HG03097 (cell line): ENCODE measurements at regions not wholly inside any gene's neighbourhood (a gene's known extent, or its start where the extent isn't known, plus 50 kb on each side); places are given as distances from the start of the nearest gene placed in this dataset.

Experiments
- ATAC-seq: cut with Tn5 transposase; IDR thresholded peaks from one replicate; pipeline ENCODE4 v1.9.1; 2021; ENCODE audit not compliant: unreplicated experiment, low FRiP score

GRCh38 chr9:107112707-107113243, 170.3 kb upstream of the RAD23B start:
- peak; percentile 84 for ATAC-seq

DNA sequence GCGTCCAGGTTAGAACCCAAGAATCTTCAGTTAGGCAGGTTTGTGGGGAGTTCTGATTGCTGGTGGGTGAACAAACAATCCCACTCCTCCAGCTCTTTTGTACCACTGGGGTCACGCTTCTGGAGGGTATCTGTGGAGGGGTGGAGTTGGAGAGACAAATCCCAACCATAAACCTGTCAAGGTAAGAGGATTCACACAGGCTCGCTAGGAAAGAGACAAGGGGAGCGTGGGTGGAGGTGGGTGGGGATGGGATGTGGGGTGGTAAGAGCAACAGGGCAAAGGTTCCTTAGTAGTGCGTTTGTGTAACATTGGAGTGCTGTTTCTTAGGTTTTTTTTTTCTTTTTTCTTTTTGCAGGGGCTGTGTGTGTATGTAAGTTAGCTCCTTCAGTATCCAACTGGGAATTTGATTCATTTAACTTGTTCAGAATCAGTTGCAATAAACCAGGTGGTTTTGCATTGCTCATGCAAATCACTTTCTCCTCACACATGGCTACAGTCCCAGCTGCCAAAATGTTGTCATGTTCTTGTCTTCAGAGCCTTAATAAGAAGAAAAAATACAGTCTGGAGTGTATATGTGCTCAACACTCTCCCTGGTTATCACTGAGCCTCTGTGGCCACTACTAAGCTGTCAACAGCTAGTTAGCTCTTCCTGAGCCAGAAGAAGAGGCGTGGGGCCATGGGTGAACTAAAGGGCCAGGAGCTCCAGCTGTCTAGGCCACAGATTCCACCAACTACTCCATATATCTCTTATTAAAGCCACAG, 164.0 kb upstream of the RAD23B start:
- no peak for ATAC-seq

DNA sequence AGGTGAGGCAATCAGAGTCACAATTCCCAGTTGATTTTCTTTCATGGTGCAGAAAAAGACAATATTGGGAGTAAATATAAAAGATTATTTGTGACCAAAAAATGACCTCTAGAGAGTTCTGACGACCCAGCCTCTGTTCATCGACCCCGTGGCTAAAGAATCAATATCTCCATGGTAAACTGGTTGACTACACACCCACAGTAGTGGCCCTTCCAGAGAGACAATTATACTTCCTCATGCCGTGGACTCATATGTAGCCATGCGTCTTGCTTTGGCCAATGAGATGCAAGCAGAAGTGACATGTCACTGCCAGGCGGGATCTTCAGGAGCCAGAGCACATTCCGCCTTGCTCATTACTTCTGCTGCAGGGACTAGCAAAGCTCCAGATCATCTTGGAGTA, 163.3 kb upstream of the RAD23B start:
- ATAC-seq = no peak

DNA sequence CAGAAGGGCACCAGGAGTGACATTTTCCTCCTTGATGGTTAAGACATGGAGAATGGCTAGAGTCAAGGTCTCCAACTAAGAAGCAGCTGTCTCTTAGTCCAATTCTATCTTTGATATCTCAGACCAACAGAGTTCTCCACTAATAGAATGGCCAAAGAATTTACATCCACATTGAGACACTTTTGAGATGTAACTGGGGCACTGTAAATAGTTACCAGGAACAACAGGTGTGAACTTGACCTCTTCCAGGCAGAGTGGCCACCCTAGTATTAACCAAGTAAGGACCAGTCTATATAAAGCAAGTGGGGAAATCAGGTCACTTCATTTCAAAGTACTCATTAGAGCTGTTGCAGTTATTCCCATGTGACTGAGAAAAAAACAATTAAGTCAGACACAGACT, 159.7 kb upstream of the RAD23B start:
- no peak for ATAC-seq

DNA sequence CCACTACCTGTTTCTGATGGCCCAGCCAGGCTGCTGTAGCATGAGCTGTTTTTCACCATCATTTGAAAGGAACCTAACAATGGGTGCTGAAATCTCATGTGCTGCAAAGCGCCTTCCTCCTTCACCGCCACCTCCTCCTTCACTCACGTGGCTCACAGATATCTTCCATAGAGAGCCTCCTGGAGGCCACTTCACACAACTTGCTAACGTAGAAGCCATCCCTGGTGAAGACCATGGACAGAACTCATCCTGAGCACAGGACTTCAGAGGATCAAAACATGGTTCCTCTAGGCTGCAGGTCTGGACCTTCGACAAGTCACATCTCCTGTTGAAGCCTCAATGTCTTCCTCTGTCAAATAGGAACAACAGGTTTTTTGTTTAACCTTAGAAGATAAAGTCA, 155.5 kb upstream of the RAD23B start:
- no peak for ATAC-seq

- no peak for ATAC-seq
Measured at GRCh38 chr9:107131108-107131799, 151.8 kb upstream of the RAD23B start.

DNA sequence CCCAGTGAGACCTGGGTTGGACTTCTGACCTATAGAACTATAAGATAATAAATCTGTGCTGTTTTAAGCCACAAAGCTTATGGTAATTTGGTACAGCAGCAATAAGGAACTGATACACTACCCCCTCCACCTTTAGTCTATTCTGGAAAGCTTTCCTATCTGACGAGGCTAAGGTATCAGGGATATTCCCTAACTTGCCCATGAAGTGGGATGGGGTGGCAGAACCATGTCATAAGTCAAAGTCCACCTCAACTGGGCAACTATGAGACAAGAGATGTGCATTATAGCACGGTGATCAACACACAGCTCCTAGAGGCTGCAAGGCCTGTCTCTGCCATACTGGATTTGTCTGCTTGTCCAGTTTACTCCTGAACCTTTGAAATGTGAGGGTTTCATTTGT, 146.8 kb upstream of the RAD23B start:
- ATAC-seq = no peak

- ATAC-seq = no peak
Measured at GRCh38 chr9:107137495-107138202, 145.4 kb upstream of the RAD23B start.

DNA sequence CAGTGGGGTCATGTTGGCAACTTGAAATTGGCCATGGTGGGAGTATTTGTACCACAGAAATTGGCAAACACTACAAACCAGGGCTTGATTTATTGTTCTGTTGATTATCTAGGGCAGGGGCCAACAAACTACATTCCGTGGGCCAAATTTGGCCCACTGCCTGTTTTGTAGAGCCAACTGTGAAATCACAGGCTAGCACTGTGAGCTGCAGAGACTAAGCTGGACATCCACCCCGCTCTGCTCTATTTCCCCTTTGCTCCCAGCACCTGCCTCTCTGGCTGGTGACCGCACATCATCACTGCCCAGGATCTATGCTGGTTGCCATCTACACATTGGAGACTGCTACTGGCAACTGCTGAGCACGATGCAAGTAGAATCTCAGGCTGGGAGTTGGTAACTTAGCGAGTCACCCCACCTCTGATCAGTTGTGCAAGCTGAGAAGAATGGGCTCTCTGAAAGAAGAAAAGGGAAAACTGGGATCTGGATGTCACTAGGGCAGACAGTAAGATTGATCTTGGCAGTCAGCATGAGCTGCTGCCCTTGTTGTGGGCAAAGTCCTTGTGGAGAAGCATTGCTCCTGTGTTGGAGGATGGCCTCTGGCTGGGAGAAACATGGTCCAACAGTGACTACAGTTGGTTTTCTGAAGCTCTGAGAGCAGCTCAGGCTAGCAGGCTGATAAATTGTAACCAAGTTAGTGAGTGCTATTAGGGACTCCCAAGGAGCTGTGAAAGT, 144.7 kb upstream of the RAD23B start:
- no peak for ATAC-seq

DNA sequence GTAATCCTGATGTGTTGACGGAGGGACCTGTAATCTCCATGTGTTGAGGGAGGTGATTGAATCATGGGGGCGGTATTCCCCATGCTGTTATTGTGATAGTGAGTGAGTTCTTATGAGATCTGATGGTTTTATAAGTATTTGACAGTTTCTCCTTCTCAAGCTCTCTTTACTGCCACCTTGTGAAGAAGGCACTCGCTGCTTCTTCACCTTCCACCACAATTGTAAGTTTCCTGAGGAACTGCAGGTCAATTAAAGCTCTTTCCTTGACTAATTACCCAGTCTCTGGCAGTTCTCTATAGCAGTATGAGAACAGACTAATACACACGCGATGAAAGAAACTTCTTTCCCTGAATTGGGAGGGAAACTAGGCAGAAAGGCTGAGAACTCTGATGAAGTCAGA, 141.1 kb upstream of the RAD23B start:
- no peak for ATAC-seq

DNA sequence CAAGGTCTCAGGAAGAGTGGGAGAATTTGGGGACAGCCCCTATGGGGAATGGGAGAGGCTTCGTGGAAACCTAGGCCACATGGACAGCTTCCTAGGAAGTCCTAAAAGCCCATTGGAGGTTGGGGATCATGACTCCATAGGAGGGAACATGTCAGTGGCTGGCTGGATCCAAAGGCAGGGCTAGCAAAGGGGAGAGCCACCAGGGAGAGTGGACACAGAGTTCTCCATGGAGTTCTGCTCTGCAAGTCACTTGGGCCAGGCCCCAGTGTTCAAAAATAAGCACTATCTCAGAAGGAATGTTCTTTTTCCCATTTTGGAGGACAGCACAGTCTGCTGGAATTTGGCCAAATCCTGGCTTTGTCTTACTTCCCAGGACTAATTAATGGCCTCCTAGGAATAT, 140.6 kb upstream of the RAD23B start:
- no peak for ATAC-seq

DNA sequence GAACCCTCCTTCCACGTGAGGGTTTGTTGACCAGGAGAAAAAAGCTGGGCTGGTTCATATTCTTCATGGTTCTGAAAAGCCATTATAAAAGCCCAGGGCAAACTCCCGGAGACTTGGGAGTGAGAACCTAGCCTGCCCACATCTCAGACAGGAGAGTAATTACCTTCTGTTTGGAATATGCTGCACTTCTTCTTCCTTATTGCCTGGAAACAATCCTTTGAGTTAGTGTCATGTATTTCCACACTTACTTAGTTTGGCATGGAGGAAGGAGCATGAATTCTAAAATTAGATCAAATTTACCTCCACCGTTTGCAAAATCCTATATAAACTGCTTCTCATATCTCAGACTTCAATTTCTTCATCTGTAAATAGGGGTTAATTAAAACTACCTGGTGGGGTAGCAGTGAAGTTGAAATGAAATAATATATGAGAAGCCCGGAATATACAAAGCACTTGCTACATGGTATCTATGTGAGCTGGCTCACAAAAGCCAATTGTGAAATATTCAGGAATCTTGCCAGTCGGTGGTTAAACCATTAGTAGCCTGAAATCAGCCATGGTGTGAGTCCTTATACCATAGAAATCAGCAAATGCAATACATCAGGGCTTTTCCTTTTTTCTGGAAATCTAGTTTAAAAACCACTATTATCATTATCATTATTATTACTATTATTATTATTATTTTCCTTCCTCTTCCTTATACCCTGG, 140.0 kb upstream of the RAD23B start:
- ATAC-seq = no peak

- no peak for ATAC-seq
Measured at GRCh38 chr9:107144475-107144874, 138.6 kb upstream of the RAD23B start.

- no peak for ATAC-seq
Measured at GRCh38 chr9:107147134-107147533, 135.9 kb upstream of the RAD23B start.

GRCh38 chr9:107148216-107148615, 134.9 kb upstream of the RAD23B start:
- ATAC-seq = no peak

DNA sequence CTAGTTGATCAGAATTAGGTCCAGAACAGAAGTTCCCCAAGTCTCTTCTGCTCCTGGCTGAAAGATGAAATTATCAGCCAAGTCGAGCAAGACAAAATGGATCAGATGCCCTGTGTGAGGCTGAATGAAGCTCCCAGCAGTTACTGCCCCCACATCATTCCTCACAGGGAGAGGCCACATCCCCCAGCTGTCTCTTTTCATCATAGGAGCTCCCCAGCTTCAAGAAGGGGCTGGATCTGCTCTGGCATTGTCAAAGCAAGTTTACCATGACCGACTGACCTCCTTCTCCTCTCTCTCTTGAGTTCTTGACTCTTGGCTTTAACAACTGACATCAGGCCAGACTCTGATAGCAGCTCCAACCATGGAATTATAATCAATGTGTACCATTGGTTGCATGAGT, 133.3 kb upstream of the RAD23B start:
- no peak for ATAC-seq

- no peak for ATAC-seq
Measured at GRCh38 chr9:107153336-107153735, 129.7 kb upstream of the RAD23B start.

- ATAC-seq = no peak
Measured at GRCh38 chr9:107154291-107154690, 128.8 kb upstream of the RAD23B start.

DNA sequence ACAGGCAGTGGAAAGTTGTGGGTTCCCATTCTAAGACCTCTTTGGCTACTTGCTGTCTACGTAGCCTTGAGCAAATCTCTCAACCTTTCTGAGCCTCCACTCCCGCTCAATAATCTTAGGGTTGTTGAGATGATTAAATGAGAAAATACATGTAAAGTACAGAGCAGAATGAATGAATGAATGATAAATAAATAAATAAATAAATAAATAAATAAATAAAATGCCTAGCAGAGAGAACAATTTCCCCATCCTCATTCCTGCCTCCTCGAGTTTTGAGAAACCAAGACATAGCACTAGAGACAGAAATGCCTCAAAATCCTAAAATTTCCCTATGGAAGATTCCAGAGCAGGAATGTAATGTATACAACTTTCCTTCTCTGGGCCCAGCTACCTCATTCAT, 128.3 kb upstream of the RAD23B start:
- no peak for ATAC-seq

- no peak for ATAC-seq
Measured at GRCh38 chr9:107155244-107155817, 127.7 kb upstream of the RAD23B start.
